ENCODE measurements at regions not wholly inside any gene's neighbourhood (a gene's known extent, or its start where the extent isn't known, plus 50 kb on each side); places are given as distances from the start of the nearest gene placed in this dataset.

DNA sequence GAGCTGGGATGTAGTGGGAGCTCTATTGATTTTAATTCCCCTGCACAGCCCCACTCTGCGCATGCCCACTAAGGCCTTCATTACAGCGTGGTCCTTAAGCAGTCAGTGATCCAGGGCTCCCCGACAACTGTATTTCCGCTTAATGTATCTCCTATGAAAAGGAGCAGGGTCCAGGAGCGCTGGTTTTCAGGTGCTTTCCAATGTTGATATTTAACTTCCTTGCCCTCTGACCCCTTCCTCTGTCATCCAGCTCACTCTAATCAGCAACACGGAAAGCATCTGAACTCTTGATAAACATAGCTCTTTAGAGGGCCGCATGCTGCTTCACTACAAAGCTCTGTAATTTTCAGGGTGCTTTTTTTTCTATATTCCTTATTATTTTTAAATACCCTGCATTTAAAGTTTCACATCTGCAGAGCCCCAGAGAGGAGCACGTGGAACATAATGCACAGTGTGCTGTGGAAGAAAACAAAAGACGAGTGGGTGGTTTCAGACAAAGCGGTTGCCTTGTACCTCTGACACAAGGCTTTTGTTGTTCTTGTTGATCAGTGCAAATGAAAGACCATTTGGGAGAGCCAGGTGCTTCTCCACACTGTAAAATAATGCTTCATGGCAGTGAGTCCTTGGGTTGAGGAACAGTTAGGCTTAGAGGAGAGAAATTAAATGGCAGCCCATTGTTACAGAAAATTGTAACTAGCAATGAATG, 465.9 kb upstream of the CELF2 start:
- ATAC-seq: no peak
- TF ChIP-seq ZC3H10 (CRISPR knock-in tag; IDR thresholded peaks at IDR 0.05): no peak
- no peak for TF ChIP-seq TOX (CRISPR knock-in tag; IDR thresholded peaks at IDR 0.05; ENCODE audit: borderline replicate concordance)
- no peak for TF ChIP-seq OSR1 (CRISPR knock-in tag; IDR thresholded peaks at IDR 0.05)
- TF ChIP-seq ZNF70 (CRISPR knock-in tag; IDR thresholded peaks at IDR 0.05): no peak
- TF ChIP-seq CSDC2 (CRISPR knock-in tag; IDR thresholded peaks at IDR 0.05): no peak
- no peak for TF ChIP-seq PPARA (CRISPR knock-in tag; IDR thresholded peaks at IDR 0.05; ENCODE audit: borderline replicate concordance)
- TF ChIP-seq, protein P1, sequence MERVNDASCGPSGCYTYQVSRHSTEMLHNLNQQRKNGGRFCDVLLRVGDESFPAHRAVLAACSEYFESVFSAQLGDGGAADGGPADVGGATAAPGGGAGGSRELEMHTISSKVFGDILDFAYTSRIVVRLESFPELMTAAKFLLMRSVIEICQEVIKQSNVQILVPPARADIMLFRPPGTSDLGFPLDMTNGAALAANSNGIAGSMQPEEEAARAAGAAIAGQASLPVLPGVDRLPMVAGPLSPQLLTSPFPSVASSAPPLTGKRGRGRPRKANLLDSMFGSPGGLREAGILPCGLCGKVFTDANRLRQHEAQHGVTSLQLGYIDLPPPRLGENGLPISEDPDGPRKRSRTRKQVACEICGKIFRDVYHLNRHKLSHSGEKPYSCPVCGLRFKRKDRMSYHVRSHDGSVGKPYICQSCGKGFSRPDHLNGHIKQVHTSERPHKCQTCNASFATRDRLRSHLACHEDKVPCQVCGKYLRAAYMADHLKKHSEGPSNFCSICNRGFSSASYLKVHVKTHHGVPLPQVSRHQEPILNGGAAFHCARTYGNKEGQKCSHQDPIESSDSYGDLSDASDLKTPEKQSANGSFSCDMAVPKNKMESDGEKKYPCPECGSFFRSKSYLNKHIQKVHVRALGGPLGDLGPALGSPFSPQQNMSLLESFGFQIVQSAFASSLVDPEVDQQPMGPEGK (CRISPR knock-in tag; IDR thresholded peaks at IDR 0.05; ENCODE audit: borderline replicate concordance): no peak
- TF ChIP-seq, protein P2, sequence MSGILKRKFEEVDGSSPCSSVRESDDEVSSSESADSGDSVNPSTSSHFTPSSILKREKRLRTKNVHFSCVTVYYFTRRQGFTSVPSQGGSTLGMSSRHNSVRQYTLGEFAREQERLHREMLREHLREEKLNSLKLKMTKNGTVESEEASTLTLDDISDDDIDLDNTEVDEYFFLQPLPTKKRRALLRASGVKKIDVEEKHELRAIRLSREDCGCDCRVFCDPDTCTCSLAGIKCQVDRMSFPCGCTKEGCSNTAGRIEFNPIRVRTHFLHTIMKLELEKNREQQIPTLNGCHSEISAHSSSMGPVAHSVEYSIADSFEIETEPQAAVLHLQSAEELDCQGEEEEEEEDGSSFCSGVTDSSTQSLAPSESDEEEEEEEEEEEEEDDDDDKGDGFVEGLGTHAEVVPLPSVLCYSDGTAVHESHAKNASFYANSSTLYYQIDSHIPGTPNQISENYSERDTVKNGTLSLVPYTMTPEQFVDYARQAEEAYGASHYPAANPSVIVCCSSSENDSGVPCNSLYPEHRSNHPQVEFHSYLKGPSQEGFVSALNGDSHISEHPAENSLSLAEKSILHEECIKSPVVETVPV (CRISPR knock-in tag; IDR thresholded peaks at IDR 0.05): no peak
- no peak for TF ChIP-seq RARB (CRISPR knock-in tag; IDR thresholded peaks at IDR 0.05)
- TF ChIP-seq ARNTL (CRISPR knock-in tag; IDR thresholded peaks at IDR 0.05; ENCODE audit: borderline replicate concordance, low read depth): no peak
- no peak for TF ChIP-seq BACH2 (CRISPR knock-in tag; IDR thresholded peaks at IDR 0.05; ENCODE audit: borderline replicate concordance)
- TF ChIP-seq, protein P3, sequence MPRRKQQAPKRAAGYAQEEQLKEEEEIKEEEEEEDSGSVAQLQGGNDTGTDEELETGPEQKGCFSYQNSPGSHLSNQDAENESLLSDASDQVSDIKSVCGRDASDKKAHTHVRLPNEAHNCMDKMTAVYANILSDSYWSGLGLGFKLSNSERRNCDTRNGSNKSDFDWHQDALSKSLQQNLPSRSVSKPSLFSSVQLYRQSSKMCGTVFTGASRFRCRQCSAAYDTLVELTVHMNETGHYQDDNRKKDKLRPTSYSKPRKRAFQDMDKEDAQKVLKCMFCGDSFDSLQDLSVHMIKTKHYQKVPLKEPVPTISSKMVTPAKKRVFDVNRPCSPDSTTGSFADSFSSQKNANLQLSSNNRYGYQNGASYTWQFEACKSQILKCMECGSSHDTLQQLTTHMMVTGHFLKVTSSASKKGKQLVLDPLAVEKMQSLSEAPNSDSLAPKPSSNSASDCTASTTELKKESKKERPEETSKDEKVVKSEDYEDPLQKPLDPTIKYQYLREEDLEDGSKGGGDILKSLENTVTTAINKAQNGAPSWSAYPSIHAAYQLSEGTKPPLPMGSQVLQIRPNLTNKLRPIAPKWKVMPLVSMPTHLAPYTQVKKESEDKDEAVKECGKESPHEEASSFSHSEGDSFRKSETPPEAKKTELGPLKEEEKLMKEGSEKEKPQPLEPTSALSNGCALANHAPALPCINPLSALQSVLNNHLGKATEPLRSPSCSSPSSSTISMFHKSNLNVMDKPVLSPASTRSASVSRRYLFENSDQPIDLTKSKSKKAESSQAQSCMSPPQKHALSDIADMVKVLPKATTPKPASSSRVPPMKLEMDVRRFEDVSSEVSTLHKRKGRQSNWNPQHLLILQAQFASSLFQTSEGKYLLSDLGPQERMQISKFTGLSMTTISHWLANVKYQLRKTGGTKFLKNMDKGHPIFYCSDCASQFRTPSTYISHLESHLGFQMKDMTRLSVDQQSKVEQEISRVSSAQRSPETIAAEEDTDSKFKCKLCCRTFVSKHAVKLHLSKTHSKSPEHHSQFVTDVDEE (CRISPR knock-in tag; IDR thresholded peaks at IDR 0.05): no peak
- no peak for TF ChIP-seq ZNF565 (CRISPR knock-in tag; conservative IDR thresholded peaks at IDR 0.05; ENCODE audit: low read depth)
- TF ChIP-seq, protein P4, sequence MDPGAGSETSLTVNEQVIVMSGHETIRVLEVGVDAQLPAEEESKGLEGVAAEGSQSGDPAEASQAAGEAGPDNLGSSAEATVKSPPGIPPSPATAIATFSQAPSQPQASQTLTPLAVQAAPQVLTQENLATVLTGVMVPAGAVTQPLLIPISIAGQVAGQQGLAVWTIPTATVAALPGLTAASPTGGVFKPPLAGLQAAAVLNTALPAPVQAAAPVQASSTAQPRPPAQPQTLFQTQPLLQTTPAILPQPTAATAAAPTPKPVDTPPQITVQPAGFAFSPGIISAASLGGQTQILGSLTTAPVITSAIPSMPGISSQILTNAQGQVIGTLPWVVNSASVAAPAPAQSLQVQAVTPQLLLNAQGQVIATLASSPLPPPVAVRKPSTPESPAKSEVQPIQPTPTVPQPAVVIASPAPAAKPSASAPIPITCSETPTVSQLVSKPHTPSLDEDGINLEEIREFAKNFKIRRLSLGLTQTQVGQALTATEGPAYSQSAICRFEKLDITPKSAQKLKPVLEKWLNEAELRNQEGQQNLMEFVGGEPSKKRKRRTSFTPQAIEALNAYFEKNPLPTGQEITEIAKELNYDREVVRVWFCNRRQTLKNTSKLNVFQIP (CRISPR knock-in tag; IDR thresholded peaks at IDR 0.05; ENCODE audit: borderline replicate concordance, low read depth): no peak
- no peak for TF ChIP-seq ISL1 (CRISPR knock-in tag; IDR thresholded peaks at IDR 0.05)
- no peak for TF ChIP-seq ZFP30 (CRISPR knock-in tag; IDR thresholded peaks at IDR 0.05)
- TF ChIP-seq ESRRG (CRISPR knock-in tag; IDR thresholded peaks at IDR 0.05): no peak
- TF ChIP-seq, protein P5, sequence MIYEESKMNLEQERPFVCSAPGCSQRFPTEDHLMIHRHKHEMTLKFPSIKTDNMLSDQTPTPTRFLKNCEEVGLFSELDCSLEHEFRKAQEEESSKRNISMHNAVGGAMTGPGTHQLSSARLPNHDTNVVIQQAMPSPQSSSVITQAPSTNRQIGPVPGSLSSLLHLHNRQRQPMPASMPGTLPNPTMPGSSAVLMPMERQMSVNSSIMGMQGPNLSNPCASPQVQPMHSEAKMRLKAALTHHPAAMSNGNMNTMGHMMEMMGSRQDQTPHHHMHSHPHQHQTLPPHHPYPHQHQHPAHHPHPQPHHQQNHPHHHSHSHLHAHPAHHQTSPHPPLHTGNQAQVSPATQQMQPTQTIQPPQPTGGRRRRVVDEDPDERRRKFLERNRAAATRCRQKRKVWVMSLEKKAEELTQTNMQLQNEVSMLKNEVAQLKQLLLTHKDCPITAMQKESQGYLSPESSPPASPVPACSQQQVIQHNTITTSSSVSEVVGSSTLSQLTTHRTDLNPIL (CRISPR knock-in tag; IDR thresholded peaks at IDR 0.05; ENCODE audit: low read depth): no peak
- TF ChIP-seq SNAI2 (CRISPR knock-in tag; IDR thresholded peaks at IDR 0.05): no peak
- no peak for TF ChIP-seq ZFP3 (CRISPR knock-in tag; IDR thresholded peaks at IDR 0.05)

DNA sequence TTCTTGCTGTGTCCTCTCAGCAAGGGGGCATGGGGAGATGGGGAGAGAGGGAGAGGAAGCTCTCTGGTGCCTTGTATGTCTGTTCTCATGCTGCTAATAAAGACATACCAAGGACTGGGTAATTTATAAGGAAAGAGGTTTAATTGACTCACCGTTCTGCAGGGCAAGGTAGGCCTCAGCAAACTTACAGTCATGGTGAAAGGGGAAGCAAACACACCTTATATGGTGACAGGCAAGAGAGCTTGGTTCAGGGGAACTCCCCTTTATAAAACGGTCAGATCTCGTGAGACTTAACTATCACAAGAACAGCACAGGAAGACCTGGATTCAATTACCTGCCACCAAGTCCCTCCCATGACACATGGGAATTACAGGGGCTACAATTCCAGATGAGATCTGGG, 464.7 kb upstream of the CELF2 start:
- ATAC-seq: no peak
- TF ChIP-seq ZNF8 (CRISPR knock-in tag; IDR thresholded peaks at IDR 0.05) (no peak), RARB (CRISPR knock-in tag; IDR thresholded peaks at IDR 0.05) (no peak)
- TF ChIP-seq, protein P5 (CRISPR knock-in tag; IDR thresholded peaks at IDR 0.05; ENCODE audit: low read depth): no peak
- TF ChIP-seq, protein P3 (CRISPR knock-in tag; IDR thresholded peaks at IDR 0.05): no peak
